IMR-90 (cell line): ENCODE measurements at regions not wholly inside any gene's neighbourhood (a gene's known extent, or its start where the extent isn't known, plus 50 kb on each side); places are given as distances from the start of the nearest gene placed in this dataset.

ENCODE experiments used
- ATAC-seq: fragments of 200-7000 bp; cut with Tn5 transposase; 2 replicates; pipeline ENCODE4 v1.9.1; 2020; ENCODE audit warnings: low read depth, mild to moderate bottlenecking, moderate library complexity
- BruUV-seq: library from RNA; stranded (reverse); fragments of 400-500 nt; replicated peaks from 2 replicates; lab custom pipeline; 2021; lab: Mats Ljungman, UMichigan
- CTCF ChIA-PET: fragments of 300-600 bp; formaldehyde crosslinking; extraction: SDS; loops from one replicate; lab custom pipeline; 2021; ENCODE audit warnings: antibody characterized with exemption; lab: Yijun Ruan, JAX
- POLR2A ChIA-PET: fragments of 300-600 bp; sonication (Branson Sonifier 250); formaldehyde crosslinking; loops from one replicate; lab custom pipeline; 2022; ENCODE audit warnings: antibody characterized with exemption; ENCODE audit not compliant: unreplicated experiment; lab: Charles Lee
- DNase-seq: peaks from one replicate; pipeline ENCODE4 v3.0.0; 2013
- H2AFZ ChIP-seq: replicated peaks from 2 replicates; pipeline ENCODE3; 2013; ENCODE audit warnings: low read length, mild to moderate bottlenecking; ENCODE audit not compliant: poor library complexity
- H2AK5ac ChIP-seq: 2 replicates; pipeline ENCODE4 v1.6.1; 2013; ENCODE audit warnings: low read depth, low read length, inconsistent platforms
- H2AK9ac ChIP-seq: replicated peaks from 2 replicates; pipeline ENCODE3; 2013; ENCODE audit warnings: mild to moderate bottlenecking, low read depth, low read length, moderate library complexity; ENCODE audit not compliant: poor library complexity
- H2BK120ac ChIP-seq: 2 replicates; pipeline ENCODE4 v1.6.1; 2013; ENCODE audit warnings: low read depth, low read length, inconsistent platforms
- H2BK15ac ChIP-seq: 3 replicates; pipeline ENCODE4 v1.6.1; 2013; ENCODE audit warnings: low read depth, low read length, inconsistent platforms
- H2BK20ac ChIP-seq: 2 replicates; pipeline ENCODE4 v1.6.1; 2013; ENCODE audit warnings: low read depth, mild to moderate bottlenecking, inconsistent platforms, low read length, moderate library complexity
- H2BK5ac ChIP-seq: 2 replicates; pipeline ENCODE4 v1.6.1; 2013; ENCODE audit warnings: mild to moderate bottlenecking, low read depth, low read length, inconsistent platforms; ENCODE audit not compliant: poor library complexity, severe bottlenecking
- H3K14ac ChIP-seq: replicated peaks from 2 replicates; pipeline ENCODE4 v1.6.1; 2013; ENCODE audit warnings: low read depth, low read length, inconsistent platforms
- H3K18ac ChIP-seq: 2 replicates; pipeline ENCODE4 v1.6.1; 2013; ENCODE audit warnings: low read depth, low read length, control low read depth
- H3K23ac ChIP-seq: 2 replicates; pipeline ENCODE4 v1.6.1; 2013; ENCODE audit warnings: low read depth, low read length, inconsistent platforms
- H3K27ac ChIP-seq: 2 replicates; pipeline ENCODE4 v1.5.1; 2013; ENCODE audit warnings: mild to moderate bottlenecking, control low read depth, low read length; ENCODE audit not compliant: insufficient read depth
- H3K27me3 ChIP-seq: 2 replicates; pipeline ENCODE4 v1.6.1; 2013; ENCODE audit warnings: low read length; ENCODE audit not compliant: control insufficient read depth, insufficient read depth
- H3K36me3 ChIP-seq: 2 replicates; pipeline ENCODE4 v1.6.1; 2013; ENCODE audit warnings: low read length, mixed read lengths; ENCODE audit not compliant: control insufficient read depth, insufficient read depth
- H3K4ac ChIP-seq: 2 replicates; pipeline ENCODE4 v1.6.1; 2013; ENCODE audit warnings: low read depth, low read length, inconsistent platforms
- H3K4me1 ChIP-seq: 2 replicates; pipeline ENCODE4 v1.6.1; 2013; ENCODE audit warnings: low read length, mixed read lengths; ENCODE audit not compliant: control insufficient read depth, insufficient read depth
- H3K4me2 ChIP-seq: 2 replicates; pipeline ENCODE4 v1.6.1; 2013; ENCODE audit warnings: low read depth, mild to moderate bottlenecking, control low read depth, low read length, moderate library complexity
- H3K4me3 ChIP-seq: 2 replicates; pipeline ENCODE4 v1.5.1; 2013; ENCODE audit warnings: low read depth, mild to moderate bottlenecking, control low read depth, low read length, moderate library complexity; ENCODE audit not compliant: insufficient read depth
- H3K56ac ChIP-seq: 2 replicates; pipeline ENCODE4 v1.6.1; 2013; ENCODE audit warnings: low read length, inconsistent platforms; ENCODE audit not compliant: insufficient read depth; ENCODE audit errors: extremely low read depth
- H3K79me1 ChIP-seq, 2 experiments: 2 replicates each; pipeline ENCODE4 v1.6.1; 2013; ENCODE audit warnings: low read length in 2 of 2, inconsistent platforms in 1 of 2, low read depth in 1 of 2
- H3K9ac ChIP-seq: 2 replicates; pipeline ENCODE4 v1.6.1; 2013; ENCODE audit warnings: low read depth, low read length, control low read depth
- H3K9me1 ChIP-seq: 2 replicates; pipeline ENCODE4 v1.6.1; 2013; ENCODE audit warnings: low read length, inconsistent platforms; ENCODE audit not compliant: insufficient read depth
- H3K9me3 ChIP-seq: 2 replicates; pipeline ENCODE4 v1.6.1; 2013; ENCODE audit warnings: low read length; ENCODE audit not compliant: control insufficient read depth, insufficient read depth
- H4K20me1 ChIP-seq: 2 replicates; pipeline ENCODE4 v1.6.1; 2013; ENCODE audit warnings: low read length, inconsistent platforms; ENCODE audit not compliant: insufficient read depth
- H4K5ac ChIP-seq: 2 replicates; pipeline ENCODE4 v1.6.1; 2013; ENCODE audit warnings: mild to moderate bottlenecking, low read depth, low read length, control low read depth
- H4K8ac ChIP-seq, 2 experiments: 2 replicates each; pipeline ENCODE4 v1.6.1; 2013; ENCODE audit warnings: low read depth in 2 of 2, low read length in 2 of 2, control low read depth in 1 of 2, inconsistent platforms in 1 of 2
- H4K91ac ChIP-seq: 2 replicates; pipeline ENCODE4 v1.6.1; 2013; ENCODE audit warnings: low read depth, low read length, inconsistent platforms; ENCODE audit not compliant: insufficient read depth
- CHD1 ChIP-seq: IDR thresholded peaks from 2 replicates; pipeline ENCODE4 v1.6.1; 2012; ENCODE audit warnings: low read depth, low read length, improper control_type of control experiment
- ELK1 ChIP-seq: fragments of 150-350 bp; IDR thresholded peaks from 2 replicates; pipeline ENCODE4 v1.6.1; 2016; ENCODE audit warnings: low read depth, mild to moderate bottlenecking, low read length, moderate library complexity, borderline replicate concordance
- MAFK ChIP-seq: IDR thresholded peaks from 2 replicates; pipeline ENCODE4 v1.6.1; 2012; ENCODE audit warnings: low read depth, low read length, improper control_type of control experiment
- MXI1 ChIP-seq: IDR thresholded peaks from 2 replicates; pipeline ENCODE4 v1.6.1; 2012; ENCODE audit warnings: low read depth, mild to moderate bottlenecking, low read length, moderate library complexity, borderline replicate concordance
- NFE2L2 ChIP-seq: fragments of 150-350 bp; IDR thresholded peaks from 2 replicates; pipeline ENCODE4 v1.6.1; 2016; ENCODE audit warnings: low read depth, mild to moderate bottlenecking, low read length
- RCOR1 ChIP-seq: IDR thresholded peaks from 2 replicates; pipeline ENCODE4 v1.6.1; 2012; ENCODE audit warnings: mild to moderate bottlenecking, low read length, improper control_type of control experiment; ENCODE audit not compliant: insufficient replicate concordance
- RFX5 ChIP-seq: IDR thresholded peaks from 2 replicates; pipeline ENCODE4 v1.8.0; 2012; ENCODE audit warnings: low read depth, mild to moderate bottlenecking, low read length, moderate library complexity
- WGBS, 2 experiments: methylation state at CpG; one replicate each; pipeline versions ENCODE4 v1.1.5 to v1.1.7; 2013; ENCODE audit warnings: missing lambda C conversion rate in 2 of 2; ENCODE audit not compliant: insufficient read length in 1 of 2; ENCODE audit errors: extremely low coverage in 2 of 2; 5-methylcytosine and 5-hydroxymethylcytosine counted together
- dilution Hi-C: fragments of 300-500 bp; cut with HindIII; formaldehyde crosslinking; loops from one replicate; pipeline ENCODE4 v1.14.3; 2018; ENCODE audit warnings: low sequenced_read_pairs; ENCODE audit not compliant: unreplicated experiment
- in situ Hi-C: fragments of 300-500 bp; cut with MboI; formaldehyde crosslinking; loops from 3 replicates; pipeline ENCODE4 v1.14.3; 2019; ENCODE audit warnings: low sequenced_read_pairs, inconsistent platforms, mixed read lengths
- intact Hi-C: fragments of 100-400 bp; cut with micrococcal nuclease; formaldehyde crosslinking; loops from 2 replicates; pipeline ENCODE4 v1.10.0; 2022
- TF ChIP-seq, protein P1 (sequence below): fragments of 150-350 bp; IDR thresholded peaks from 2 replicates; pipeline ENCODE4 v1.6.1; 2017; ENCODE audit warnings: mild to moderate bottlenecking, antibody characterized with exemption, low read length, low read depth

- BruUV-seq, result no TSS peak
- H2AK5ac ChIP-seq, result no peak overlapping the region
- H3K9ac ChIP-seq, result no peak overlapping the region
- no peak for DNase-seq
- H3K56ac ChIP-seq, result no peak overlapping the region
- no peak overlapping the region for H2BK20ac ChIP-seq
- H3K23ac ChIP-seq, result no peak overlapping the region
- H4K91ac ChIP-seq, result no peak overlapping the region
- 20% methylated on average over 2 of the region's 5 CpGs; no CpG with 5 or more reads in 1 of the 2 experiments for WGBS, 2 experiments
- no peak for ATAC-seq
- H4K5ac ChIP-seq, result no peak overlapping the region
- in situ Hi-C loops, result no loop called here
- H4K20me1 ChIP-seq, result no peaks in the 10 kb centered on the region
- H3K27ac ChIP-seq, result no peak overlapping the region
- H3K4ac ChIP-seq, result no peak overlapping the region
- no peak overlapping the region for H3K18ac ChIP-seq
- no peak overlapping the region for H2BK15ac ChIP-seq
- no peaks in the 10 kb centered on the region for H3K27me3 ChIP-seq
- H3K4me2 ChIP-seq, result no peak overlapping the region
- no peaks in the 10 kb centered on the region for H3K36me3 ChIP-seq
- H2AK9ac ChIP-seq, result no peak overlapping the region
- H2BK120ac ChIP-seq, result no peak overlapping the region
- H2AFZ ChIP-seq, result no peak overlapping the region
- H3K79me1 ChIP-seq, result no peaks in the 10 kb centered on the region
- peaks cover 5% of the 10 kb centered on the region; the same call in 1 of the 2 replicates for H3K9me3 ChIP-seq
- H3K4me3 ChIP-seq, result no peak overlapping the region
- ChIA-PET POLR2A (no interaction called here), CTCF (no interaction called here)
- dilution Hi-C loops, result no loop called here
- H3K9me1 ChIP-seq, result no peaks in the 10 kb centered on the region
- no peak overlapping the region for H2BK5ac ChIP-seq
- no peak overlapping the region for H3K14ac ChIP-seq
- TF ChIP-seq ELK1 (no peak), RCOR1 (no peak), CHD1 (no peak), MXI1 (no peak), RFX5 (no peak), MAFK (no peak), NFE2L2 (no peak)
- TF ChIP-seq, protein P1, sequence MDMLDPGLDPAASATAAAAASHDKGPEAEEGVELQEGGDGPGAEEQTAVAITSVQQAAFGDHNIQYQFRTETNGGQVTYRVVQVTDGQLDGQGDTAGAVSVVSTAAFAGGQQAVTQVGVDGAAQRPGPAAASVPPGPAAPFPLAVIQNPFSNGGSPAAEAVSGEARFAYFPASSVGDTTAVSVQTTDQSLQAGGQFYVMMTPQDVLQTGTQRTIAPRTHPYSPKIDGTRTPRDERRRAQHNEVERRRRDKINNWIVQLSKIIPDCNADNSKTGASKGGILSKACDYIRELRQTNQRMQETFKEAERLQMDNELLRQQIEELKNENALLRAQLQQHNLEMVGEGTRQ, result no peak
- H3K4me1 ChIP-seq, result no peaks in the 10 kb centered on the region
- no peak overlapping the region for H4K8ac ChIP-seq
- intact Hi-C loops, result no loop called here
These were observed 62.8 kb upstream of the NLGN4X start for GRCh38 chrX:6291444-6291843.
